Keratinocyte (primary cell): ENCODE measurements at regions not wholly inside any gene's neighbourhood (a gene's known extent, or its start where the extent isn't known, plus 50 kb on each side); places are given as distances from the start of the nearest gene placed in this dataset.

Experiments
- DNase-seq: peaks from one replicate; pipeline ENCODE4 v3.0.0-alpha.2; 2011; ENCODE audit warnings: low read depth, missing footprints, low spot score
- FAIRE-seq: peaks from 2 replicates; lab custom pipeline; 2011; peaks lifted over from hg19 to GRCh38; lab: Jason Lieb, UNC
- H2AFZ ChIP-seq: 2 replicates; pipeline ENCODE4 v1.6.0; 2012; ENCODE audit warnings: low read length, control low read depth, inconsistent platforms; ENCODE audit not compliant: control insufficient read depth
- H3K27ac ChIP-seq: 2 replicates; pipeline ENCODE4 v1.5.1; 2011; ENCODE audit warnings: low read length; ENCODE audit not compliant: control insufficient read depth, insufficient read depth
- H3K27me3 ChIP-seq: 3 replicates; pipeline ENCODE4 v1.6.0; 2011; ENCODE audit warnings: low read length; ENCODE audit not compliant: control insufficient read depth, insufficient read depth; ENCODE audit errors: extremely low read depth
- H3K36me3 ChIP-seq, 2 experiments: 2 replicates in 1 of 2; 3 replicates in 1 of 2; pipeline ENCODE4 v1.5.1; 2011; ENCODE audit warnings: low read length in 2 of 2, mild to moderate bottlenecking in 1 of 2; ENCODE audit not compliant: control insufficient read depth in 2 of 2, insufficient read depth in 2 of 2; ENCODE audit errors: extremely low read depth in 1 of 2
- H3K4me1 ChIP-seq: 3 replicates; pipeline ENCODE4 v1.5.1; 2011; ENCODE audit warnings: low read length; ENCODE audit not compliant: control insufficient read depth, insufficient read depth; ENCODE audit errors: extremely low read depth
- H3K4me2 ChIP-seq: 3 replicates; pipeline ENCODE4 v1.6.0; 2011; ENCODE audit warnings: low read depth, low read length; ENCODE audit not compliant: control insufficient read depth, insufficient read depth; ENCODE audit errors: extremely low read depth
- H3K4me3 ChIP-seq, 3 experiments: fragments of 200-600 bp in 1 of 3; sonication (generic) in 1 of 3; 2 replicates in 2 of 3; 3 replicates in 1 of 3; pipeline ENCODE4 v1.5.1; 2011 to 2016; ENCODE audit warnings: low read length in 3 of 3, mild to moderate bottlenecking in 3 of 3, control low read depth in 2 of 3, inconsistent platforms in 1 of 3, low read depth in 1 of 3, mixed read lengths in 1 of 3, mixed run types in 1 of 3, moderate library complexity in 1 of 3; ENCODE audit not compliant: control insufficient read depth in 2 of 3, insufficient read depth in 2 of 3; ENCODE audit errors: extremely low read depth in 1 of 3
- H3K79me2 ChIP-seq: 2 replicates; pipeline ENCODE4 v1.6.0; 2012; ENCODE audit warnings: low read length; ENCODE audit not compliant: control insufficient read depth, insufficient read depth
- H3K9ac ChIP-seq: 3 replicates; pipeline ENCODE4 v1.6.0; 2011; ENCODE audit warnings: low read length; ENCODE audit not compliant: control insufficient read depth, insufficient read depth; ENCODE audit errors: extremely low read depth
- H3K9me1 ChIP-seq: 3 replicates; pipeline ENCODE4 v1.6.0; 2011; ENCODE audit warnings: low read length; ENCODE audit not compliant: control insufficient read depth, insufficient read depth; ENCODE audit errors: extremely low read depth
- H3K9me3 ChIP-seq: 2 replicates; pipeline ENCODE4 v1.5.1; 2012; ENCODE audit warnings: low read depth, low read length; ENCODE audit not compliant: control insufficient read depth
- H4K20me1 ChIP-seq: 3 replicates; pipeline ENCODE4 v1.6.0; 2011; ENCODE audit warnings: low read length; ENCODE audit not compliant: control insufficient read depth, insufficient read depth; ENCODE audit errors: extremely low read depth
- EZH2 ChIP-seq: IDR thresholded peaks from one replicate; pipeline ENCODE4 v1.6.1; 2012; ENCODE audit warnings: inconsistent platforms, mild to moderate bottlenecking, low read length, moderate library complexity
- dilution Hi-C: fragments of 300-500 bp; cut with MboI; formaldehyde crosslinking; loops from one replicate; pipeline ENCODE4 v1.7.0; 2020; ENCODE audit warnings: low sequenced_read_pairs; ENCODE audit not compliant: extremely low pct_ligation_motif_present
- TF ChIP-seq, protein P1 (sequence below), 3 experiments: IDR thresholded peaks in 1 of 3; conservative IDR thresholded peaks in 1 of 3; optimal IDR thresholded peaks in 1 of 3; 2 replicates in 2 of 3; 3 replicates in 1 of 3; pipeline versions ENCODE3 to v1.5.1; 2011; ENCODE audit warnings: low read length in 3 of 3, mild to moderate bottlenecking in 3 of 3, moderate library complexity in 2 of 3, control low read depth in 1 of 3, inconsistent platforms in 1 of 3; ENCODE audit not compliant: insufficient read depth in 2 of 3; ENCODE audit errors: extremely low read depth in 1 of 3

DNA sequence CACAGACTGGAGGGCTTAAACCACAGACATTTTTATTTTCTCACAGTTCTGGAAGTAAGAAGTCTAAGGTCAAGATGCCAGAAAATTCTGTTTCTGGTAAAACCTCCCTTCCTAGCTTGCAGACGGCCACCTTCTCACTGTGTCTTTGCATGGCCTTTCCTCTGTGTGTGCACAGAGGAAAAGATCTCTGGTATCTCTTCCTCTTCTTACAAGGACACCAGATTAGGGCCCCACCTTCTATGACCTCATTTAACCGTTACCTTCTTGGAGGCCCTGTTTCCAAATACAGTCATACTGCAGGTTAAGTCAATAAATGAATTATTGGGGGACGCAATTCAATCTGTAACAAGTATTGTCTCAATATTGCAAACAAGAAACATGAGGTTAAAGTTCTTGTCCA is 63.0 kb upstream of the PRDX6 start:
- Histone ChIP-seq H3K9ac (no peak overlapping the region), H3K27me3 (no peaks in the 10 kb centered on the region), H3K27ac (no peak overlapping the region), H4K20me1 (no peaks in the 10 kb centered on the region), H3K9me3 (no peaks in the 10 kb centered on the region), H3K79me2 (no peaks in the 10 kb centered on the region), H3K4me1 (no peaks in the 10 kb centered on the region), H3K4me2 (no peak overlapping the region), H3K4me3 (no peak overlapping the region), H3K36me3 (no peaks in the 10 kb centered on the region), H2AFZ (no peak overlapping the region), H3K9me1 (no peaks in the 10 kb centered on the region)
- no peak for DNase-seq
- no peak for FAIRE-seq
- dilution Hi-C loops = no loop called here
- no peak for TF ChIP-seq EZH2
- TF ChIP-seq, protein P1, sequence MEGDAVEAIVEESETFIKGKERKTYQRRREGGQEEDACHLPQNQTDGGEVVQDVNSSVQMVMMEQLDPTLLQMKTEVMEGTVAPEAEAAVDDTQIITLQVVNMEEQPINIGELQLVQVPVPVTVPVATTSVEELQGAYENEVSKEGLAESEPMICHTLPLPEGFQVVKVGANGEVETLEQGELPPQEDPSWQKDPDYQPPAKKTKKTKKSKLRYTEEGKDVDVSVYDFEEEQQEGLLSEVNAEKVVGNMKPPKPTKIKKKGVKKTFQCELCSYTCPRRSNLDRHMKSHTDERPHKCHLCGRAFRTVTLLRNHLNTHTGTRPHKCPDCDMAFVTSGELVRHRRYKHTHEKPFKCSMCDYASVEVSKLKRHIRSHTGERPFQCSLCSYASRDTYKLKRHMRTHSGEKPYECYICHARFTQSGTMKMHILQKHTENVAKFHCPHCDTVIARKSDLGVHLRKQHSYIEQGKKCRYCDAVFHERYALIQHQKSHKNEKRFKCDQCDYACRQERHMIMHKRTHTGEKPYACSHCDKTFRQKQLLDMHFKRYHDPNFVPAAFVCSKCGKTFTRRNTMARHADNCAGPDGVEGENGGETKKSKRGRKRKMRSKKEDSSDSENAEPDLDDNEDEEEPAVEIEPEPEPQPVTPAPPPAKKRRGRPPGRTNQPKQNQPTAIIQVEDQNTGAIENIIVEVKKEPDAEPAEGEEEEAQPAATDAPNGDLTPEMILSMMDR (optimal IDR thresholded peaks at IDR 0.05 in 1 of 3, IDR thresholded peaks at IDR 0.05 in 1 of 3, conservative IDR thresholded peaks at IDR 0.05 in 1 of 3; ENCODE audit: extremely low read depth in 1 of 3, insufficient read depth in 2 of 3, low read length in 3 of 3) = no peak

DNA sequence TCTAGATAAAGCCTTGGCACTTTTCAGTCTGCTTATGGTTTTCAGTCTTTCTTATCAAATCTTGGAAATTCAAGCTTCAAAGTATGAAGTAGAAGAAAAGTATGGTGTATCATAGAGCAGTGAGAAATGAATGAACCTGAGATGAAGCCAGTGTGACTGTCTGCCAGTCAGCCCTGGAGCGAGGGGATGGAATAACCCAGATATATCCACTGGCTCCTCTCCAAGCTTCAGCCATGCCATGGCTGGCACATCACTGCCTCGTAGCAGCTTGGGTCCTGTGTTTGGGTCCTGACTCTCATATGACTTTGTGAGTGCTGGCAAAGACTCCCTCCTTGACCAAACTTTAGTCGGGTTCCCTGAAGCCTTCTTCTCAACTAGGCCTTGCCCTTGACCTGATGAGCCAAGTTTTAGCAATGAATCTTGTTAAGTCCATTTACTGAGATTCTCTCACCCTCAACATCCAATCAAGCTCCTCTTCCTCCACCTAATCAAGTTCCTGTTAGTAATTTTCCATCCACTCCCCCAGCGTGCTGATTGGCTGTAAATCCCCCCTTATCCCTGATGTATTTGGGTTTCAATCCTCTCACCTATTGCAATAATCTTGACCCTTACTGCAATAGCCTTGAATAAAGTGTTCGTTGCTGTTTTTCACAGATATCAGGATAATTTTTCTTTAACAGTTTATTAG is 62.5 kb upstream of the PRDX6 start:
- Histone ChIP-seq H3K36me3 (no peaks in the 10 kb centered on the region), H3K79me2 (no peaks in the 10 kb centered on the region), H2AFZ (no peak overlapping the region), H4K20me1 (no peaks in the 10 kb centered on the region), H3K4me3 (no peak overlapping the region), H3K9me1 (no peaks in the 10 kb centered on the region), H3K4me2 (no peak overlapping the region), H3K9me3 (no peaks in the 10 kb centered on the region), H3K27ac (no peak overlapping the region), H3K4me1 (peaks cover 4% of the 10 kb centered on the region), H3K9ac (no peak overlapping the region), H3K27me3 (no peaks in the 10 kb centered on the region)
- DNase-seq = no peak
- dilution Hi-C loops = no loop called here
- FAIRE-seq = no peak
- TF ChIP-seq EZH2 = no peak
- TF ChIP-seq, protein P1 (optimal IDR thresholded peaks at IDR 0.05 in 1 of 3, IDR thresholded peaks at IDR 0.05 in 1 of 3, conservative IDR thresholded peaks at IDR 0.05 in 1 of 3; ENCODE audit: extremely low read depth in 1 of 3, insufficient read depth in 2 of 3, low read length in 3 of 3) = no peak
